ENCODE measurements at regions not wholly inside any gene's neighbourhood (a gene's known extent, or its start where the extent isn't known, plus 50 kb on each side); places are given as distances from the start of the nearest gene placed in this dataset.

- Histone ChIP-seq H3K4me2 (ENCODE audit: low read length) (peak overlapping the region; percentile 68), H3K9me2 (ENCODE audit: insufficient read depth, low read length) (no peaks in the 10 kb centered on the region), H2AFZ (ENCODE audit: low read depth, low read length) (peak overlapping the region; percentile 45), H3K36me3 (ENCODE audit: insufficient read depth, low read length) (no peaks in the 10 kb centered on the region), H3K9ac (ENCODE audit: low read length) (peak overlapping the region; percentile 49), H3K9me3 (ENCODE audit: low read length) (no peaks in the 10 kb centered on the region), H3K27me3 (ENCODE audit: insufficient read depth, low read depth, low read length) (no peaks in the 10 kb centered on the region), H3K4me3 (ENCODE audit: low read length) (peak overlapping the region; percentile 45), H3K79me2 (replicated peaks; ENCODE audit: insufficient read depth, low read length) (no peaks in the 10 kb centered on the region), H3F3A (ENCODE audit: insufficient read depth, low read length, poor library complexity, severe bottlenecking) (no peaks in the 10 kb centered on the region), H3K27ac (ENCODE audit: low read length) (peak overlapping the region; percentile 83), H4K20me1 (ENCODE audit: insufficient read depth) (no peaks in the 10 kb centered on the region)
- TF ChIP-seq POLR2AphosphoS5 (IDR thresholded peaks at IDR 0.05) (peak; percentile 53), EP300 (conservative IDR thresholded peaks at IDR 0.05; ENCODE audit: poor library complexity, severe bottlenecking) (peak; percentile 63), TAF1 (IDR thresholded peaks at IDR 0.05; ENCODE audit: low read depth) (no peak), CTCF (IDR thresholded peaks at IDR 0.05; ENCODE audit: poor library complexity, severe bottlenecking) (peak; percentile 50), RAD21 (conservative IDR thresholded peaks at IDR 0.05) (peak; percentile 54), EZH2 (IDR thresholded peaks at IDR 0.05; ENCODE audit: borderline replicate concordance, insufficient read depth, low read length, poor library complexity, severe bottlenecking) (no peak), MXI1 (conservative IDR thresholded peaks at IDR 0.05; ENCODE audit: poor library complexity, severe bottlenecking) (peak; percentile 96), SMC3 (conservative IDR thresholded peaks at IDR 0.05; ENCODE audit: poor library complexity) (peak; percentile 59), REST (IDR thresholded peaks at IDR 0.05; ENCODE audit: borderline replicate concordance) (peak; percentile 56)
Measured at GRCh38 chr2:165017966-165018596, 62.8 kb upstream of the SLC38A11 start.

GRCh38 chr2:165016772-165017411, 61.6 kb upstream of the SLC38A11 start:
- TF ChIP-seq REST (IDR thresholded peaks at IDR 0.05; ENCODE audit: borderline replicate concordance), result no peak
- TF ChIP-seq CTCF (IDR thresholded peaks at IDR 0.05; ENCODE audit: poor library complexity, severe bottlenecking), result peak; percentile 90
- TF ChIP-seq EP300 (conservative IDR thresholded peaks at IDR 0.05; ENCODE audit: poor library complexity, severe bottlenecking), result no peak
- peak; percentile 91 for TF ChIP-seq SMC3 (conservative IDR thresholded peaks at IDR 0.05; ENCODE audit: poor library complexity)
- TF ChIP-seq RAD21 (conservative IDR thresholded peaks at IDR 0.05), result peak; percentile 91
- Histone ChIP-seq H3K36me3 (ENCODE audit: insufficient read depth, low read length) (no peaks in the 10 kb centered on the region), H3K9me3 (ENCODE audit: low read length) (no peaks in the 10 kb centered on the region), H3F3A (ENCODE audit: insufficient read depth, low read length, poor library complexity, severe bottlenecking) (no peaks in the 10 kb centered on the region), H3K9me2 (ENCODE audit: insufficient read depth, low read length) (no peaks in the 10 kb centered on the region), H4K20me1 (ENCODE audit: insufficient read depth) (no peaks in the 10 kb centered on the region), H3K4me2 (ENCODE audit: low read length) (no peak overlapping the region), H3K9ac (ENCODE audit: low read length) (no peak overlapping the region), H2AFZ (ENCODE audit: low read depth, low read length) (no peak overlapping the region), H3K27ac (ENCODE audit: low read length) (peak overlapping the region; percentile 83), H3K79me2 (replicated peaks; ENCODE audit: insufficient read depth, low read length) (no peaks in the 10 kb centered on the region), H3K4me3 (ENCODE audit: low read length) (no peak overlapping the region), H3K27me3 (ENCODE audit: insufficient read depth, low read depth, low read length) (no peaks in the 10 kb centered on the region)
